ENCODE measurements at regions not wholly inside any gene's neighbourhood (a gene's known extent, or its start where the extent isn't known, plus 50 kb on each side); places are given as distances from the start of the nearest gene placed in this dataset.
"Not testable (repeated sequence)": the region's sequence is repeated elsewhere in the genome, so short reads cannot be mapped to it uniquely, and the experiment has no call there.

DNA sequence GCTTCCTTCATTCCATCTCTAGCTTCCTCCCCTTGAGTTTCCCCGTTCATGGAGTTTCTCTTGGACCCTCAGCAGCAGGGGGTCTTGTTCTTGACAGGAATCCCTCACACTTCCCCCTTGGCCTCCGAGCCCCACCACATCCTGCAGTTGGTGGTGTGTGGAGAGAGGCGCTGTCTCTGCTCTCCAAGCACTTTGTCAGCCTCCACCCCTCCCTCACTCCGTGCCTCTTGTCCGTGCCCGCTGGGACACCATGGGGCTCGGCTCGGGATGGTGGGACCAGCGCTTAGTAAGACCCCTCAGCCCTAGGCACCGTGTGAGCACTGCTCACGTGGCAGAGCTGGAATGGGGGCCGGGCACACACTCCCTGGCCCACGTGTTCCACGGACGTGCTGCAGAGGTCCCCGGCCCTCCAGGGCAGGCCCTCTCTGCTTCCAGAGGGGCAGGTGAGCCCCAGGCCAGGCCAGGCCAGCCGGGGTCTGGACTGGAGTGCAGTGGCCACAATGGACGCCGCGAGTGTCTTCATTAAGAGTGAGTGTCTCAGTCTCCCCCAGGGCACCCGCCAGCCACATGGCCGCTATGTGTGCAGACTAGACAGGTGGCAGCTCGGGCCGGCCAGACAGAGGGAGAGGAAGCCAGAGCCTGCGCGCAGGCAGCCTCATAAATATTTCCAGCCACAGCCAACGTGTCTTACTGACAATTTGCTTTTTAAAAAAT, 123.3 kb downstream of the IGLL1 start:
- not testable (repeated sequence) for H3K27me3 ChIP-seq (ENCODE audit: control insufficient read depth, insufficient read depth, low read length); H3K9me3 ChIP-seq (ENCODE audit: control insufficient read depth, insufficient read depth, low read length); H3K36me3 ChIP-seq (ENCODE audit: control insufficient read depth, insufficient read depth, low read length); H3K4me3 ChIP-seq (ENCODE audit: low read depth, low read length); H3K4me1 ChIP-seq (ENCODE audit: control insufficient read depth, insufficient read depth, low read length); H3K9ac ChIP-seq (ENCODE audit: low read depth, low read length)

GRCh38 chr22:23454345-23454744, 125.7 kb downstream of the IGLL1 start:
- H3K4me3 ChIP-seq (ENCODE audit: low read depth, low read length); H3K36me3 ChIP-seq (ENCODE audit: control insufficient read depth, insufficient read depth, low read length); H3K9me3 ChIP-seq (ENCODE audit: control insufficient read depth, insufficient read depth, low read length); H3K4me1 ChIP-seq (ENCODE audit: control insufficient read depth, insufficient read depth, low read length); H3K9ac ChIP-seq (ENCODE audit: low read depth, low read length); H3K27me3 ChIP-seq (ENCODE audit: control insufficient read depth, insufficient read depth, low read length): not testable (repeated sequence)

DNA sequence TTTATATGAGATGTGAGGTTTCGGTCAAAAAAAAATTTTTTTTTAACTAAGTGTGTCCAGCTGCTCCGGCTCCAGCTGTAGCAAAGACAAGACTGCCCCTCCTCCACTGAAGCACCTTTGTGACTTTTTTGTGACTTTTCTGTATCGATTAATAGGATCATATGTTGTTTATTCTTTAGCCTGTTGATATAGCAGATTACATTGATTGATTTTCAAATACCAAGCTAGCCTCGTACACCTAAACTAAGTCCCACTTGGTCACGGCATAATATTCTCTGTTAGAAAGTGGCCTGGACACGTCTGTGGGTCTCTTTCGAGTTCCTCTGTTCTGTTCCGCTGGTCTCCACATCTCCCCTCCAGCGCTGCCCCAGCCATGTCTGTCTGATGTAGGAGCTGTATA, 126.8 kb downstream of the IGLL1 start:
- no peaks in the 10 kb centered on the region for H3K27me3 ChIP-seq (ENCODE audit: control insufficient read depth, insufficient read depth, low read length)
- no peak overlapping the region for H3K4me3 ChIP-seq (ENCODE audit: low read depth, low read length)
- no peak overlapping the region for H3K9ac ChIP-seq (ENCODE audit: low read depth, low read length)
- no peaks in the 10 kb centered on the region for H3K4me1 ChIP-seq (ENCODE audit: control insufficient read depth, insufficient read depth, low read length)
- H3K36me3 ChIP-seq (ENCODE audit: control insufficient read depth, insufficient read depth, low read length) = no peaks in the 10 kb centered on the region
- H3K9me3 ChIP-seq (ENCODE audit: control insufficient read depth, insufficient read depth, low read length) = no peaks in the 10 kb centered on the region

GRCh38 chr22:23452231-23453010, 127.7 kb downstream of the IGLL1 start:
- Histone ChIP-seq H3K4me3 (ENCODE audit: low read depth, low read length) (no peak overlapping the region), H3K27me3 (ENCODE audit: control insufficient read depth, insufficient read depth, low read length) (no peaks in the 10 kb centered on the region), H3K4me1 (ENCODE audit: control insufficient read depth, insufficient read depth, low read length) (no peaks in the 10 kb centered on the region), H3K36me3 (ENCODE audit: control insufficient read depth, insufficient read depth, low read length) (no peaks in the 10 kb centered on the region), H3K9me3 (ENCODE audit: control insufficient read depth, insufficient read depth, low read length) (no peaks in the 10 kb centered on the region), H3K9ac (ENCODE audit: low read depth, low read length) (no peak overlapping the region)

DNA sequence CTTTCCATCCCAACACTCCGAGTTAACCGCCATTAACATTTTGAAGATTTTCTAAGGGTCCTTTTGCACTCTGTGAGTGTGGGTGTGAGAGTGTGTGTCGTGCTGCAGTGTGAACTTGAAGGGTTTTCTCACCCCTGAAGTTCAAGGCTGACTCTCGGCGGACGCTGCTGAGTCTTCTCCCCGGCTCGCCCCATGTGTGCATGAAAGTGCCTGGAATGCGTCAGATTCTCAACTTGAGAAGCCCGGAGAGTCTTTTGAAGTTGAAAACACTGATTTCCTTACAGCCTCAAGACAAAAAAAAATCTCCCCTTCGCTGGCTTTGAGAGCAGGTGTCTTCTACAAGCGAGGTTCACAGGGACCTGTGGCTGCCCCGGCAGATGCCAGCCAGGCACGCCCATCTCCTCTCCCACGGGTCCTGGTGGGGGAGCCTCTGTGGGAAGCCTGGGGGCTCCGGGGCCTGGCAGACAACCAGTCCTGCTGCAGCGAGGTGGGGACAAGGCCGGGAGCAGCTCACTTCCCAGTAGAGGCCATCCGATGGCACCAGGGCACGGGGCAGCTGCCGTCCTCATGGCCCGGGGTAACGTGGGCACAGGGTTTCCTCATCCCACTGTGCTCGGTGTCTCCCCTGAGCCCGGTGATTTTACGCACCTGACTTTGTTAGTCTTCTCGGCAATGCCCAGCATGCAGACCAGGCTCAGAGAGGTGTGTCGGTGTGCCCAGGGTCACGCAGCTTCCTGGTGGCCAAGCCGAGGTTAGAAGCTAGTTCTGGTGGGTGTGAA, 128.4 kb downstream of the IGLL1 start:
- H3K36me3 ChIP-seq (ENCODE audit: control insufficient read depth, insufficient read depth, low read length); H3K27me3 ChIP-seq (ENCODE audit: control insufficient read depth, insufficient read depth, low read length); H3K4me3 ChIP-seq (ENCODE audit: low read depth, low read length); H3K4me1 ChIP-seq (ENCODE audit: control insufficient read depth, insufficient read depth, low read length); H3K9me3 ChIP-seq (ENCODE audit: control insufficient read depth, insufficient read depth, low read length); H3K9ac ChIP-seq (ENCODE audit: low read depth, low read length): not testable (repeated sequence)

GRCh38 chr22:23450821-23451220, 129.3 kb downstream of the IGLL1 start:
- not testable (repeated sequence) for H3K27me3 ChIP-seq (ENCODE audit: control insufficient read depth, insufficient read depth, low read length); H3K4me3 ChIP-seq (ENCODE audit: low read depth, low read length); H3K4me1 ChIP-seq (ENCODE audit: control insufficient read depth, insufficient read depth, low read length); H3K9ac ChIP-seq (ENCODE audit: low read depth, low read length); H3K36me3 ChIP-seq (ENCODE audit: control insufficient read depth, insufficient read depth, low read length); H3K9me3 ChIP-seq (ENCODE audit: control insufficient read depth, insufficient read depth, low read length)

- H3K27me3 ChIP-seq (ENCODE audit: control insufficient read depth, insufficient read depth, low read length) = no peaks in the 10 kb centered on the region
- H3K9me3 ChIP-seq (ENCODE audit: control insufficient read depth, insufficient read depth, low read length) = no peaks in the 10 kb centered on the region
- no peaks in the 10 kb centered on the region for H3K36me3 ChIP-seq (ENCODE audit: control insufficient read depth, insufficient read depth, low read length)
- H3K4me3 ChIP-seq (ENCODE audit: low read depth, low read length) = no peak overlapping the region
- no peaks in the 10 kb centered on the region for H3K4me1 ChIP-seq (ENCODE audit: control insufficient read depth, insufficient read depth, low read length)
- H3K9ac ChIP-seq (ENCODE audit: low read depth, low read length) = no peak overlapping the region
Observed at GRCh38 chr22:23450434-23450795, 129.7 kb downstream of the IGLL1 start.

DNA sequence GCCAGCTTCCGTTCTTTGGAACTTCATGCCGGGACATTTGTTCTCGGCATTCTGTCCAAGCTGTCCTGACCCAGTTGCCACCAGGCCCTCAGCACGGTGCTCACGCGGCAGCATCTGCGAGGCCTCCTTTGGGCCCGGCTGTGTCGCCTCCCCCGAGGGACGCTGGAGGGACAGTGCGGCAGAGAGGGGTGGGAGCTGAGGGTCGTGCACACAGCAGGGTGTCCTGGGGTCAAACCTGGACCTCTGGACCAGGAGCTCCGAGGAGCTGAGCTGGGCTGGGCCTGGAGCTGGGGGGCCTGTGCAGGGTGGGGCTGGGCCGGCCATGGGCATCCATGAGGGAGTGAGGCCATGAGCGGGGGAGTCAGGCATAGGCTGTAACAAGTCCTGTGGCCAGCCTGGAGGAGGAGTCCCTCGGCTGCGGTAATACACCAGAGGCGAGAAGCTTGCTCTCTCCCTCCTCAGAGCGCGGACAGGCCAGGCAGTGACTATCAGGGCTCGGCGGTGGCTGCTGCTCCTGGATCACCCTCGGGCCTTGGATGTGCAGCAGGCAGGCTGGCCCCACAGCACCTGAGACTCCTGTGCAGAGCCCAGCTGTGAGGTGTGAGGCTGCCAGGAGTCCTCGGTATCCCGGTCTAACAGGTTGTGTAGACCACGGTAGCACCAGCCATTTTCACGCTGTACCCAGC, 130.2 kb downstream of the IGLL1 start:
- H3K27me3 ChIP-seq (ENCODE audit: control insufficient read depth, insufficient read depth, low read length); H3K9ac ChIP-seq (ENCODE audit: low read depth, low read length); H3K4me3 ChIP-seq (ENCODE audit: low read depth, low read length); H3K4me1 ChIP-seq (ENCODE audit: control insufficient read depth, insufficient read depth, low read length); H3K9me3 ChIP-seq (ENCODE audit: control insufficient read depth, insufficient read depth, low read length); H3K36me3 ChIP-seq (ENCODE audit: control insufficient read depth, insufficient read depth, low read length): not testable (repeated sequence)

- not testable (repeated sequence) for H3K4me3 ChIP-seq (ENCODE audit: low read depth, low read length); H3K27me3 ChIP-seq (ENCODE audit: control insufficient read depth, insufficient read depth, low read length); H3K9me3 ChIP-seq (ENCODE audit: control insufficient read depth, insufficient read depth, low read length); H3K4me1 ChIP-seq (ENCODE audit: control insufficient read depth, insufficient read depth, low read length); H3K36me3 ChIP-seq (ENCODE audit: control insufficient read depth, insufficient read depth, low read length); H3K9ac ChIP-seq (ENCODE audit: low read depth, low read length)
Observed at GRCh38 chr22:23448499-23449288, 131.4 kb downstream of the IGLL1 start.

DNA sequence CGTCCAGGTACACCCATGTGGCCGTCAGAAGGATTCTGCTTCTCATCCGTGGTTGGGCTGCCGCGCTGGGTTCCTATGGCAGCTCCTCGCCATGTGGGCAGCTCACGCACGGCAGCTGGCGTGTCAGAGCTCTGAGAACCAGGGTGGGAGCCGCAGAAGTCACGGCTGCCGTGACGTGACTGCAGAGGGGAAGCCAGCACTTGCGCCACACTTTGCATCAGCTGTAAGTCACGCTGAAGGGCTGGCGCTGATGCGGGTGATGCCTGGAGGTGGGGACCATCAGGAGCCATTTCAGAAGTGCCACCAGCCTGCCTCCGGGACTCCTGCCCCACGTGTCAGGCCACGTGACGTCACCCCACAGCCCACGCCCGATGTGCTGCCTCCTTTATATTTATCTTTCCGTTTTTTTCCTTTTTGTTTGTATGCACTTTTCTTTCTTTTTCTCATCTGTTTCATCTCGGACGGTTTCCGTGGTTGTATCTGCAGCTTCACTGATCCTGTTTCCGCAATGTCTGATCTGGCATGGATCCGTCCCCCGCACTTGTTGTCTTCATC, 133.2 kb downstream of the IGLL1 start:
- no peak overlapping the region for H3K9ac ChIP-seq (ENCODE audit: low read depth, low read length)
- no peaks in the 10 kb centered on the region for H3K9me3 ChIP-seq (ENCODE audit: control insufficient read depth, insufficient read depth, low read length)
- no peaks in the 10 kb centered on the region for H3K4me1 ChIP-seq (ENCODE audit: control insufficient read depth, insufficient read depth, low read length)
- H3K27me3 ChIP-seq (ENCODE audit: control insufficient read depth, insufficient read depth, low read length) = no peaks in the 10 kb centered on the region
- H3K4me3 ChIP-seq (ENCODE audit: low read depth, low read length) = no peak overlapping the region
- no peaks in the 10 kb centered on the region for H3K36me3 ChIP-seq (ENCODE audit: control insufficient read depth, insufficient read depth, low read length)

DNA sequence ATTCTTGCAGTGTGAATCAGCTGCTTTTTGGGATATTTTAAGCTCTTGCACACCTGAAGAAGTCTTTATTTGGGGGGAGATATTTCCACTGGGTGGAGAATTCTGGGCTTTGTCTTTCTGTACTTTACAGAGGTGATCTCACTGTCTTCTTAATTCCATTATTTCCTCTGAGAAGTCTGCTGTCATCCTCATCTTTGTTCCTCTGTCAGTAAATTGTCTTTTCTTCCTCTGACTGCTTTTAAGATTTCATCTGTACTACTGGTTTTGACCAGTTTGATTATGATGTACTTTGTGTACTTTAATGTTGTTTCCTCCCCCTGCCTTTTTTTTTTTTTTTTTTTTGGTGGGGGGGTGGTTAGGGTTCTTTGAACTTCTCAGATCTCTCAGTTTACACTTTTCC, 133.9 kb downstream of the IGLL1 start:
- not testable (repeated sequence) for H3K9me3 ChIP-seq (ENCODE audit: control insufficient read depth, insufficient read depth, low read length); H3K4me3 ChIP-seq (ENCODE audit: low read depth, low read length); H3K9ac ChIP-seq (ENCODE audit: low read depth, low read length); H3K36me3 ChIP-seq (ENCODE audit: control insufficient read depth, insufficient read depth, low read length); H3K27me3 ChIP-seq (ENCODE audit: control insufficient read depth, insufficient read depth, low read length); H3K4me1 ChIP-seq (ENCODE audit: control insufficient read depth, insufficient read depth, low read length)
